Stimulated activated naive B cell treated with anti-CD40 and anti-IgM and Interleukin-4, amounts not matched to agents 10 μg/mL and 1 μg/mL and 100 μg/mL, for 72 hours (primary cell): ENCODE measurements at regions not wholly inside any gene's neighbourhood (a gene's known extent, or its start where the extent isn't known, plus 50 kb on each side); places are given as distances from the start of the nearest gene placed in this dataset.

Source experiments
- ATAC-seq, 2 donors: fragments of 150-1000 bp; cut with Tn5 transposase; replicated peaks; 2 replicates each; pipeline ENCODE4 v1.10.0; 2021; ENCODE audit warnings: moderate library complexity in 1 of 2
- DNase-seq: peaks from one replicate; pipeline ENCODE4 v3.0.0; 2021
- H3K27ac Mint-ChIP-seq: one replicate; pipeline ENCODE4 v1.8.0; 2022; ENCODE audit warnings: mild to moderate bottlenecking, mixed read lengths
- H3K27me3 Mint-ChIP-seq, 2 donors: one replicate each; pipeline ENCODE4 v1.8.0; 2022; ENCODE audit warnings: mixed read lengths in 2 of 2
- H3K36me3 Mint-ChIP-seq, 2 donors: one replicate each; pipeline ENCODE4 v1.8.0; 2022; ENCODE audit warnings: mixed read lengths in 2 of 2, mild to moderate bottlenecking in 1 of 2
- H3K4me1 Mint-ChIP-seq, 2 donors: one replicate each; pipeline ENCODE4 v1.8.0; 2022; ENCODE audit warnings: mixed read lengths in 2 of 2, mild to moderate bottlenecking in 1 of 2
- H3K4me3 Mint-ChIP-seq, 2 donors: one replicate each; pipeline ENCODE4 v1.8.0; 2022; ENCODE audit warnings: mild to moderate bottlenecking in 2 of 2, mixed read lengths in 2 of 2, moderate library complexity in 1 of 2
- H3K9me3 Mint-ChIP-seq, 2 donors: one replicate each; pipeline ENCODE4 v1.8.0; 2022; ENCODE audit warnings: mixed read lengths in 2 of 2, mild to moderate bottlenecking in 1 of 2

- H3K27me3 Mint-ChIP-seq = no peaks in the 10 kb centered on the region
- H3K27ac Mint-ChIP-seq = no peak overlapping the region
- no peaks in the 10 kb centered on the region for H3K36me3 Mint-ChIP-seq
- H3K9me3 Mint-ChIP-seq = no peaks in the 10 kb centered on the region
- H3K4me3 Mint-ChIP-seq = no peak overlapping the region
- ATAC-seq (no peak), DNase-seq (no peak)
- H3K4me1 Mint-ChIP-seq = peaks cover 0 to 2% of the 10 kb centered on the region in 2 donors
These were observed 188.1 kb upstream of the LINC00305 start for GRCh38 chr18:64337018-64337417.

GRCh38 chr18:64334748-64335147 lies 185.9 kb upstream of the LINC00305 start:
- Mint-ChIP-seq H3K4me1 (peaks cover 0 to 2% of the 10 kb centered on the region in 2 donors), H3K27ac (no peak overlapping the region), H3K36me3 (no peaks in the 10 kb centered on the region), H3K9me3 (peaks cover 0 to 4% of the 10 kb centered on the region in 2 donors), H3K4me3 (no peak overlapping the region), H3K27me3 (peaks cover 10 to 16% of the 10 kb centered on the region in 2 donors)
- DNase-seq = no peak
- ATAC-seq = no peak

- no peaks in the 10 kb centered on the region for H3K36me3 Mint-ChIP-seq
- H3K27ac Mint-ChIP-seq = no peak overlapping the region
- ATAC-seq = no peak
- H3K27me3 Mint-ChIP-seq = peaks cover 10 to 16% of the 10 kb centered on the region in 2 donors
- no peak overlapping the region for H3K4me3 Mint-ChIP-seq
- no peak for DNase-seq
- peaks cover 0 to 2% of the 10 kb centered on the region in 2 donors for H3K4me1 Mint-ChIP-seq
- H3K9me3 Mint-ChIP-seq = peaks cover 0 to 4% of the 10 kb centered on the region in 2 donors
These were observed 184.7 kb upstream of the LINC00305 start for GRCh38 chr18:64333584-64333983.

GRCh38 chr18:64332835-64333234 lies 183.9 kb upstream of the LINC00305 start:
- peaks cover 12 to 16% of the 10 kb centered on the region in 2 donors for H3K27me3 Mint-ChIP-seq
- DNase-seq = no peak
- no peak overlapping the region for H3K4me3 Mint-ChIP-seq
- peaks cover 0 to 2% of the 10 kb centered on the region in 2 donors for H3K4me1 Mint-ChIP-seq
- no peak overlapping the region for H3K27ac Mint-ChIP-seq
- ATAC-seq = no peak
- H3K9me3 Mint-ChIP-seq = peaks cover 0 to 4% of the 10 kb centered on the region in 2 donors
- H3K36me3 Mint-ChIP-seq = no peaks in the 10 kb centered on the region

- ATAC-seq (no peak), DNase-seq (no peak)
- Mint-ChIP-seq H3K4me3 (no peak overlapping the region), H3K9me3 (peaks cover 0 to 4% of the 10 kb centered on the region in 2 donors), H3K27ac (no peak overlapping the region), H3K27me3 (peaks cover 13 to 16% of the 10 kb centered on the region in 2 donors), H3K4me1 (peaks cover 0 to 6% of the 10 kb centered on the region in 2 donors), H3K36me3 (no peaks in the 10 kb centered on the region)
These were observed 182.5 kb upstream of the LINC00305 start for GRCh38 chr18:64331419-64331818.

GRCh38 chr18:64330931-64331330 lies 182.0 kb upstream of the LINC00305 start:
- ATAC-seq (no peak), DNase-seq (no peak)
- peaks cover 0 to 4% of the 10 kb centered on the region in 2 donors for H3K9me3 Mint-ChIP-seq
- peaks cover 13 to 16% of the 10 kb centered on the region in 2 donors for H3K27me3 Mint-ChIP-seq
- no peaks in the 10 kb centered on the region for H3K36me3 Mint-ChIP-seq
- no peak overlapping the region for H3K4me3 Mint-ChIP-seq
- peaks cover 0 to 6% of the 10 kb centered on the region in 2 donors for H3K4me1 Mint-ChIP-seq
- H3K27ac Mint-ChIP-seq = no peak overlapping the region

GRCh38 chr18:64330161-64330560 lies 181.3 kb upstream of the LINC00305 start:
- Mint-ChIP-seq H3K27ac (no peak overlapping the region), H3K27me3 (peaks cover 13 to 16% of the 10 kb centered on the region in 2 donors), H3K4me3 (no peak overlapping the region), H3K9me3 (peaks cover 0 to 4% of the 10 kb centered on the region in 2 donors), H3K36me3 (no peaks in the 10 kb centered on the region), H3K4me1 (peaks cover 0 to 6% of the 10 kb centered on the region in 2 donors)
- DNase-seq (no peak), ATAC-seq (peak in 1 of 2 donors; percentile 52)

- peaks cover 10 to 14% of the 10 kb centered on the region in 2 donors for H3K4me1 Mint-ChIP-seq
- ATAC-seq (no peak), DNase-seq (no peak)
- H3K27me3 Mint-ChIP-seq = peaks cover 0 to 10% of the 10 kb centered on the region in 2 donors
- H3K36me3 Mint-ChIP-seq = no peaks in the 10 kb centered on the region
- peaks cover 10 to 12% of the 10 kb centered on the region in 2 donors for H3K9me3 Mint-ChIP-seq
- no peak overlapping the region for H3K4me3 Mint-ChIP-seq
- no peak overlapping the region for H3K27ac Mint-ChIP-seq
These were observed 173.3 kb upstream of the LINC00305 start for GRCh38 chr18:64322189-64322588.

- no peaks in the 10 kb centered on the region for H3K36me3 Mint-ChIP-seq
- peaks cover 4 to 13% of the 10 kb centered on the region in 2 donors for H3K4me1 Mint-ChIP-seq
- H3K27ac Mint-ChIP-seq = no peak overlapping the region
- ATAC-seq = no peak
- no peak for DNase-seq
- H3K4me3 Mint-ChIP-seq = no peak overlapping the region
- H3K9me3 Mint-ChIP-seq = peaks cover 10 to 22% of the 10 kb centered on the region in 2 donors
- H3K27me3 Mint-ChIP-seq = peaks cover 0 to 10% of the 10 kb centered on the region in 2 donors
These were observed 169.7 kb upstream of the LINC00305 start for GRCh38 chr18:64318547-64318946.

GRCh38 chr18:64311859-64312258 lies 163.0 kb upstream of the LINC00305 start:
- Mint-ChIP-seq H3K9me3 (peaks cover 0 to 7% of the 10 kb centered on the region in 2 donors), H3K27ac (no peak overlapping the region), H3K4me1 (no peaks in the 10 kb centered on the region), H3K27me3 (no peaks in the 10 kb centered on the region), H3K36me3 (no peaks in the 10 kb centered on the region), H3K4me3 (no peak overlapping the region)
- ATAC-seq (no peak), DNase-seq (no peak)

- no peaks in the 10 kb centered on the region for H3K9me3 Mint-ChIP-seq
- no peaks in the 10 kb centered on the region for H3K36me3 Mint-ChIP-seq
- H3K27me3 Mint-ChIP-seq = peaks cover 0 to 4% of the 10 kb centered on the region in 2 donors
- no peaks in the 10 kb centered on the region for H3K4me1 Mint-ChIP-seq
- no peak for ATAC-seq
- no peak overlapping the region for H3K4me3 Mint-ChIP-seq
- DNase-seq = no peak
- H3K27ac Mint-ChIP-seq = no peak overlapping the region
These were observed 147.0 kb upstream of the LINC00305 start for GRCh38 chr18:64295839-64296238.

GRCh38 chr18:64294967-64295366 lies 146.1 kb upstream of the LINC00305 start:
- H3K27ac Mint-ChIP-seq = no peak overlapping the region
- H3K4me3 Mint-ChIP-seq = no peak overlapping the region
- H3K36me3 Mint-ChIP-seq = no peaks in the 10 kb centered on the region
- ATAC-seq (no peak), DNase-seq (no peak)
- H3K9me3 Mint-ChIP-seq = no peaks in the 10 kb centered on the region
- peaks cover 0 to 4% of the 10 kb centered on the region in 2 donors for H3K27me3 Mint-ChIP-seq
- no peaks in the 10 kb centered on the region for H3K4me1 Mint-ChIP-seq

- Mint-ChIP-seq H3K27ac (no peak overlapping the region), H3K27me3 (no peaks in the 10 kb centered on the region), H3K36me3 (no peaks in the 10 kb centered on the region), H3K9me3 (no peaks in the 10 kb centered on the region), H3K4me1 (no peaks in the 10 kb centered on the region), H3K4me3 (no peak overlapping the region)
- no peak for DNase-seq
- no peak for ATAC-seq
These were observed 139.5 kb upstream of the LINC00305 start for GRCh38 chr18:64288432-64288831.

- Mint-ChIP-seq H3K9me3 (no peaks in the 10 kb centered on the region), H3K4me3 (no peak overlapping the region), H3K36me3 (no peaks in the 10 kb centered on the region), H3K27ac (no peak overlapping the region), H3K27me3 (no peaks in the 10 kb centered on the region), H3K4me1 (no peaks in the 10 kb centered on the region)
- no peak for ATAC-seq
- DNase-seq = no peak
These were observed 139.0 kb upstream of the LINC00305 start for GRCh38 chr18:64287926-64288325.

- Mint-ChIP-seq H3K4me3 (no peak overlapping the region), H3K36me3 (peaks cover 0 to 2% of the 10 kb centered on the region in 2 donors), H3K9me3 (peaks cover 6 to 7% of the 10 kb centered on the region in 2 donors), H3K27ac (no peak overlapping the region), H3K27me3 (no peaks in the 10 kb centered on the region), H3K4me1 (no peaks in the 10 kb centered on the region)
- DNase-seq (no peak), ATAC-seq (no peak)
These were observed 134.2 kb upstream of the LINC00305 start for GRCh38 chr18:64283059-64283458.

GRCh38 chr18:64278026-64278425 lies 129.1 kb upstream of the LINC00305 start:
- DNase-seq = no peak
- H3K4me3 Mint-ChIP-seq = no peak overlapping the region
- no peak overlapping the region for H3K27ac Mint-ChIP-seq
- no peak for ATAC-seq
- peaks cover 6 to 7% of the 10 kb centered on the region in 2 donors for H3K9me3 Mint-ChIP-seq
- H3K27me3 Mint-ChIP-seq = no peaks in the 10 kb centered on the region
- peaks cover 0 to 2% of the 10 kb centered on the region in 2 donors for H3K36me3 Mint-ChIP-seq
- peaks cover 0 to 2% of the 10 kb centered on the region in 2 donors for H3K4me1 Mint-ChIP-seq
